A549 (cell line): ENCODE measurements at regions not wholly inside any gene's neighbourhood (a gene's known extent, or its start where the extent isn't known, plus 50 kb on each side); places are given as distances from the start of the nearest gene placed in this dataset.

ENCODE experiments used
- BHLHE40 ChIP-seq: IDR thresholded peaks from 2 replicates; pipeline ENCODE4 v1.6.1; 2012; ENCODE audit warnings: low read depth, low read length, inconsistent platforms
- CTCF ChIP-seq: fragments of >200 bp; sonication (Bioruptor Twin); formaldehyde crosslinking; IDR thresholded peaks from 3 replicates; pipeline ENCODE4 v1.5.1; 2016
- GATA3 ChIP-seq: IDR thresholded peaks from 2 replicates; pipeline ENCODE4 v1.6.1; 2012; ENCODE audit warnings: borderline replicate concordance
- MAFK ChIP-seq: fragments of 450-650 bp; IDR thresholded peaks from 2 replicates; pipeline ENCODE4 v1.6.1; 2014; ENCODE audit not compliant: partially characterized antibody
- MAX ChIP-seq: IDR thresholded peaks from 2 replicates; pipeline ENCODE4 v1.6.1; 2012
- POLR2A ChIP-seq: IDR thresholded peaks from 2 replicates; pipeline ENCODE4 v1.6.1; 2012; ENCODE audit warnings: mild to moderate bottlenecking, low read length
- RCOR1 ChIP-seq: fragments of 150-350 bp; IDR thresholded peaks from 2 replicates; pipeline ENCODE4 v1.6.1; 2014; ENCODE audit warnings: antibody characterized with exemption, low read length, low read depth
- USF2 ChIP-seq: fragments of 450-650 bp; IDR thresholded peaks from 2 replicates; pipeline ENCODE4 v1.6.1; 2014; ENCODE audit warnings: antibody characterized with exemption

GRCh38 chr12:118778077-118778476 is 203.3 kb upstream of the SRRM4 start:
- TF ChIP-seq MAX, result no peak
- TF ChIP-seq CTCF, result no peak
- TF ChIP-seq MAFK, result no peak
- TF ChIP-seq USF2, result no peak
- no peak for TF ChIP-seq POLR2A
- TF ChIP-seq RCOR1, result no peak
- no peak for TF ChIP-seq BHLHE40
- no peak for TF ChIP-seq GATA3
